Left lobe of liver (tissue), 2 donors: ENCODE measurements at regions not wholly inside any gene's neighbourhood (a gene's known extent, or its start where the extent isn't known, plus 50 kb on each side); places are given as distances from the start of the nearest gene placed in this dataset.
"Not testable (repeated sequence)": the region's sequence is repeated elsewhere in the genome, so short reads cannot be mapped to it uniquely, and the experiment has no call there.

ENCODE experiments used
- ATAC-seq: fragments of 200-7000 bp; cut with Tn5 transposase; one replicate; pipeline ENCODE4 v1.9.1; 2020; ENCODE audit warnings: mild to moderate bottlenecking, moderate library complexity
- DNase-seq: peaks from one replicate; pipeline ENCODE4 v3.0.0-alpha.2; 2020; ENCODE audit warnings: low spot score
- donor health status: DM: no; HTN: no; CAD: no; lungs with moderate emphysema.
- donor health status: DM: no; HTN: yes; CAD: no.

- ATAC-seq (no peak), DNase-seq (no peak)
Observed at GRCh38 chr4:120318196-120318846, 251.7 kb upstream of the MAD2L1 start.

DNA sequence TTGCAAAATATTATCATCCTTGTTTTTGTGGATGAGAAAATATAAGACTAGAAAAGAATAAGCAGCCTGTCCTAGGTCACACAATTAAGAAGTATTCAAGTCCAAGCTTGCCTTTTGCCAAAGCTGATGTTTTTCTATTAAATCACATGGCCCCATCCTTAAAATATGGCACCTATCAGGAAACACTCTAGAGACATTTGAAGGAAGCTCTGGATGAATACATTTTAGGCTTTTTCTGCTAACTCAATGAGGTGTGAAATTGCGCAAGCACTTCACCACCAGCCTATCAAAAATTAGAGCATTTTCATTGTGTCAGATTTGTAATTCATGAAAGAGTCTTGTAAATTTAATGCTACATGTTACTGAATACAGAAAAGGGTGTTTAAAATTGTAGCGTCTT is 251.1 kb upstream of the MAD2L1 start:
- DNase-seq (no peak), ATAC-seq (no peak)

- ATAC-seq (no peak), DNase-seq (no peak)
Observed at GRCh38 chr4:120316416-120316815, 249.8 kb upstream of the MAD2L1 start.

- DNase-seq: no peak
- no peak for ATAC-seq
Observed at GRCh38 chr4:120314969-120315368, 248.3 kb upstream of the MAD2L1 start.

DNA sequence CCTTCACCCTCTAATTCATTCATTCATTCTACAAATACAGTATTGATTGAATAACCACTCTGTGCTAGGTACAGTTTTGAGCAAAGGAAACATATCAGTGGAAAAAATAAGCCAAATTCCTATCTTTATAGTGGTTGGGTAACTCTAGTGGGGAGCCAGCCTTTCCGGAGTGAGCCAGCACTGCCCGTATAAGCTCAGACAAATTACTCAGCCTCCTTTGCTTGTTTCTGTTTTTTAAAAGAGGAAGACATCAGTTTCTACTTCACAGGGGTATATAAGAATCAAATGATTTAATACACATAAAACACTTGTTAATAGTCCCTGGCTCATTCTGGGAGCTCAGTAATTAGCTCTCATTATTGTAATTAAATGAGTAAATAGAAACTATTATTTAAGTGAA is 238.2 kb upstream of the MAD2L1 start:
- ATAC-seq (no peak), DNase-seq (no peak)

DNA sequence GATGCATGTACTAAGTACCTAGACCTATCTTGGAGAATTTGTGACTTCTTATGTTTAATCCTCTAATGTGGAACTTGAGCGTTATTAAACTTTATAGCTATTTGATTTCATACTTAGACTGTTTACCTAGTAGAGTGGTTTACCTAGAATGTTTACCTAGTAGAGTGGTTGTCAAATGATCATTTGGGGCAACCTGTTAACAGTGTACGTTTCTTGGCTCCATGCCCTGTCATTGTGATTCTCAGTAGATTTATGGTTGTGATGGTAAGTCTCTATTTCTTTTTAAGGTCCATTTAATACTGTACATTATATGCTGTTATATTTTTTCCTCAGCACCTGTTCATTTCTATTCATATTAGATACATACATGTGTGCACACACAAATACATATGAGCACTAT is 233.0 kb upstream of the MAD2L1 start:
- DNase-seq (no peak), ATAC-seq (no peak)

GRCh38 chr4:120293341-120293740 is 226.7 kb upstream of the MAD2L1 start:
- DNase-seq (no peak), ATAC-seq (no peak)

DNA sequence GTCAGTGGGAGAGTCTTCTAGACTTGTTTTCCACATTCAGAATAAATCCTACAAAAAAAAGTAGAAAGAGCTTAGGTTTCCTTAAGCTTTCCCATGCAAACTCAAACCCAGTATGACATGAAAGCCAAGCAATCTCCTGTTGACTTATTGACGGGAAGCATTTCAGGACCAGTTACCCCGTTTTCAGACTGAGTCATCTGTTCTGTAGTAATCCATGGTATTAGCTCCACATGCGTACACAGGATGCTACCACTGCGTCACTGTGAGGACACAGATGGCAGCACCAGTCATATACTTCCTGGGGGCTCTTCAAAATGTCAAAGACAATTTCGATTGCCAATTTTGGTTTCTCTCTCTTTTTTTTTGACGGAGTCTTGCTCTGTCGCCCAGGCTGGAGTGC is 224.9 kb upstream of the MAD2L1 start:
- ATAC-seq: no peak
- no peak for DNase-seq

- ATAC-seq (no peak), DNase-seq (no peak)
Observed at GRCh38 chr4:120290553-120290952, 223.9 kb upstream of the MAD2L1 start.

GRCh38 chr4:120286813-120287212 is 220.2 kb upstream of the MAD2L1 start:
- DNase-seq (no peak), ATAC-seq (no peak)

- ATAC-seq (no peak), DNase-seq (no peak)
Observed at GRCh38 chr4:120281581-120281980, 214.9 kb upstream of the MAD2L1 start.

GRCh38 chr4:120277391-120277790 is 210.7 kb upstream of the MAD2L1 start:
- ATAC-seq (no peak), DNase-seq (no peak)

- no peak for DNase-seq
- ATAC-seq: no peak
Observed at GRCh38 chr4:120266602-120267001, 200.0 kb upstream of the MAD2L1 start.

DNA sequence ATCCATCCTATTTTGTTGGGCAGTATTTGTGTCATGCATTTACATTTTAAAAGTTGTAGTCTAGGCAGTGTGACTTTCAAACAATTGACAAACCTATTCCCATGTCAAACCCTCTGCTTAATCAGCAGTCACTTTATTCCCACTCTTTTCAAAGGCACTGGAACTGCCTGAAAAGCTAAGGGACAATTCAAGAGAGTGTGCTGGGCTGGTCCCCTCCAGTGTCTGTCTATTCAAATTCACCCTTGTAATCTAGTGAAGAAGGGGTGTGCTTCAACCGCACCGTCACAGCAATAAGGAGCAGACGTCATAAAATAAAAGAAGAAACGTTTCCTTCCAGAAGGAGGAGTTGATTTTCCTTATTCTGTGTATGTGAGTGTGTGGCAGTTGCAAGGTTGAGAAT is 197.0 kb upstream of the MAD2L1 start:
- DNase-seq (no peak), ATAC-seq (no peak)

DNA sequence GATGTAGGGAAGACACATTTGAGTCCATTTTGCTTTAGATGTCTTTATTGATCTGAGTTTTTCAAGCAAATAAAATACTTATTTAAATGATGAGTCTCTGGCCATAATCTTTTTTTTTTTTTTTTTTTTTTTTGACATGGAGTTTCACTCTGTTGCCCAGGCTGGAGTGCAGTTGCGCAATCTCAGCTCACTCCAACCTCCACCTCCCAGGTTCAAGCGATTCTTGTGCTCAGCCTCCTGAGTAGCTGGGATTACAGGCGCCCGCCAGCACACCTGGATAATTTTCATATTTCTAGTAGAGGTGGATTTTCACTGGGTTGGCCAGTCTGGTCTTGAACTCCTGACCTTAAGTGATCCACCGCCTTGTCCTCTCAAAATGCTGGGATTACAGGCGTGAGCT is 194.5 kb upstream of the MAD2L1 start:
- ATAC-seq: no peak

DNA sequence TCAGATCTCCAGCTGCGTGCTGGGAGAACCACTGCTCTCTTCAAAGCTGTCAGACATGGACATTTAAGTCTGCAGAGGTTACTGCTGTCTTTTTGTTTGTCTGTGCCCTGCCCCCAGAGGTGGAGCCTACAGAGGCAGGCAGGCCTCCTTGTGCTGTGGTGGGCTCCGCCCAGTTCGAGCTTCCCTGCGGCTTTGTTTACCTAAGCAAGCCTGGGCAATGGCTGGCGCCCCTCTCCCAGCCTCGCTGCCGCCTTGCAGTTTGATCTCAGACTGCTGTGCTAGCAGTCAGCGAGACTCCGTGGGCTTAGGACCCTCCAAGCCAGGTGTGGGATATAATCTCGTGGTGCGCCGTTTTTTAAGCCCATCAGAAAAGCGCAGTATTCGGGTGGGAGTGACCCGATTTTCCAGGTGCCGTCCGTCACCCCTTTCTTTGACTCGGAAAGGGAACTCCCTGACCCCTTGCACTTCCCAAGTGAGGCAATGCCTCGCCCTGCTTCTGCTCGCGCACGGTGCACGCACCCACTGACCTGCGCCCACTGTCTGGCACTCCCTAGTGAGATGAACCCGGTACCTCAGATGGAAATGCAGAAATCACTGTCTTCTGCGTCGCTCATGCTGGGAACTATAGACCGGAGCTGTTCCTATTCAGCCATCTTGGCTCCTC is 189.6 kb upstream of the MAD2L1 start:
- DNase-seq, ATAC-seq: not testable (repeated sequence)

More for the DNA sequence above, 194.5 kb upstream of the MAD2L1 start:
- no peak for DNase-seq

DNA sequence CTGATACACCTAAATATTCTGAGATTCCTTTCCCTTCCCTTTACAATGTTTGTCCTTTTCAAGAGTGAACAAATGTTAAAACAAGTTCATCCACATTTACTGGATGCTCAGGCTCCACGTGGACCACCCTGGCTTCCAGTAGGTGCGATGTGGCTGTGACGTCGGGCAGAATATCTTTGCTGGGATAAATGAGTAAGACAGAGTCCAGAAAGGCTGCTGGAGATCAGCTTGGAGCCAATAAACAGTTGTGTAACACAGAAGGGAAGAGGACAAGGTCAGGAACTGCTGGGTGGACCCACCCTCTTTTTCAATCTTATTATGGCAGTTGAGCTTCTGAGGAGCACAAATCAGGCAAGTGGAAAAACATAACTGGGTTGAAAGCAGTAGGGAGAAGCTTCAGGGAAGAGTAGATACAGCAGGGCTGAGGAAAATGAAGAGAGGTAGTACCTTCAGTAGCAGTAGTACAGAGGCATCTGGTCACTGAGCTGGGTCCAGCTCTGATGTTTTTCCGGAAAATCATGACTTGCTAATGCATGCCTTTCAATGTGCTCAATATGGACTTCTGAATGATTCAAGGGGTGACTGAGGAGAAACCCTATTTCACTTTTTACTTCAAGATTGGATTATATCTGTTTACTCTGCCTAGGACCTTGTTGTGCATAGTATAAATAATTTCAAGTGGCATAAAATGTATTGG is 171.8 kb upstream of the MAD2L1 start:
- DNase-seq (no peak), ATAC-seq (no peak)

DNA sequence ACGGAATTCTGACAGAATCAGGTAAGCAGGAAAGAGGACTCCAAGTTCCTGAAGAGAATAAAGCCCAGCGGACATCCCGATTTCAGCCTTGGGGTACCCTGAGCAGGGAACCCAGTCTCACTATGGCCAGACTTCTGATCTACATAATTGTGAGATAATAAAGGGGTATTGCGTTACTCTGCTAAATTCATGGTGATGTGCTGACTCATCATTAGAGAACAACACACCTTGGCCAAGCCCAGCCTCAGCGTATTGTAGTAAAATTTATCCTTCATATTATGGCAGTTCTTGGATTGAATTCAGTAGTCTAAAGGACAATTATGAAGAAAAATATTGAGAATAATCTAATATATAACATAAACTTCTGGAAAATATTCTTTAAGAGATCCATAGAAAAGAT is 170.2 kb upstream of the MAD2L1 start:
- ATAC-seq (no peak), DNase-seq (no peak)

DNA sequence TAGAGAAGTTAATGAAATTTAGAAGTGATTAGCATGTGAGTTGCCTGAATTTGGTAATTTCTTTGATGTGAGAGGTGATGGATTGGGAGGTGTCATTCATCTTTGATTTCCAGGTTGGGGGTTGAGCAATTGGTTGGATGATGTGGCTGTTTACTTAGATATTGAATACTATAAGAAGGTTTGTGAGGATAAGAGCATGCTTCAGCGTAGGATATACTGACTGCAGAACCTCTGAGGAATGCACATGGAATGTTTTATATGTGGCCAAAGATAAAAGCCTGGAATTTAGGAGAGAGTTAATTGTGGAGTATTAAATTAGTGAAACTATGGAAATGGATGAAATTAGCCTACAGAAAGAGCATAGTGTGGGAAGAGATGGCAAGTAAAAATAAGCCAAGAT is 165.4 kb upstream of the MAD2L1 start:
- ATAC-seq (no peak), DNase-seq (no peak)

DNA sequence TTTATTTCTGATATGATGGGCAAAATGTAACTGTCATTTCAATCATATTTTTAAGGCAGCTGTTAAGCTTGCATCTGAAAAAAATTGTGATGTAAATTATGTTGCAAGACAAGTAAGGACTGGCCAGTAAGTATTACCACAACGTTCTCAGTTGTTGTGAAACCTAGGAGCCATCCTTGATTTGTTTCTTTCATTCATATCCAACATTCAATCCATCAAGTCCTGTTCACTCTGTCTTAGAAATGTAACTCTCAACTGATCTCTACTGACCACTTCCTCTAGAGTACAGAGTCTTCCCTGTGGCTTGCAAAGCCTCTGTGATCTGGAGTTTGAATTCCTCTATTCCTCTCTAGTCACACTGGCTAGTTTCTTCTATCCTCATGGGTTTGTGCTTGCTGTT is 161.4 kb upstream of the MAD2L1 start:
- ATAC-seq: no peak
- no peak for DNase-seq

- ATAC-seq: no peak
- DNase-seq: no peak
Observed at GRCh38 chr4:120227554-120227953, 160.9 kb upstream of the MAD2L1 start.

DNA sequence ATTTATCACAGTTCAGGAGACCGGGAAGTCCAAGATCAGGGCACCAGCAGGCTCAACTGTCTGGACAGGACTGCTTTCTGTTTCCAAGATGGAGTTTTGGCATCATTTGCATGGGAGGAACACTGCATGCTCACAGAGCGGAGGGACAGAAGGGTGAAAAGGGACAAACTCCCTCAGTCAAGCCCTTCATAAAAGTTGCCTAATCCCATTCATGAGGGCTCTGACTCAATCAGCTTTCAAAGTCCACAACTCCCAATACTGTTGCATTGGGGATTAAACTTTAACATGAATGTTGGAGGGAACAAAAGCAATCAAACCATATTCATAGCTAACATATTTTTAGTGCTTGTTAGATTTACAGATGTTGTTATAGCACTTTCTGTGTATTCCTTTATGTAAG is 158.9 kb upstream of the MAD2L1 start:
- DNase-seq (no peak), ATAC-seq (peak; percentile 50)
